ENCODE measurements at regions not wholly inside any gene's neighbourhood (a gene's known extent, or its start where the extent isn't known, plus 50 kb on each side); places are given as distances from the start of the nearest gene placed in this dataset.

GRCh38 chr4:116537828-116538227, 547.5 kb downstream of the TRAM1L1 start:
- TF ChIP-seq USF2 (IDR thresholded peaks at IDR 0.05; ENCODE audit: borderline replicate concordance, low read depth, low read length) = no peak
- TF ChIP-seq CTCF (IDR thresholded peaks at IDR 0.05) = no peak
- TF ChIP-seq MAX (IDR thresholded peaks at IDR 0.05; ENCODE audit: low read depth) = no peak
- no peak for TF ChIP-seq SMC3 (IDR thresholded peaks at IDR 0.05; ENCODE audit: low read depth, low read length)
- TF ChIP-seq RFX5 (IDR thresholded peaks at IDR 0.05; ENCODE audit: low read length) = no peak
- no peak for TF ChIP-seq MEF2A (IDR thresholded peaks at IDR 0.05; ENCODE audit: borderline replicate concordance, low read depth)
- no peak for TF ChIP-seq TAF1 (IDR thresholded peaks at IDR 0.05; ENCODE audit: borderline replicate concordance, low read depth, low read length)
- no peak for TF ChIP-seq POLR2AphosphoS5 (IDR thresholded peaks at IDR 0.05; ENCODE audit: low read depth, low read length)
- no peak for TF ChIP-seq RCOR1 (IDR thresholded peaks at IDR 0.05; ENCODE audit: low read length)
- TF ChIP-seq EZH2phosphoT487 (IDR thresholded peaks at IDR 0.05; ENCODE audit: borderline replicate concordance, low read depth) = no peak
- TF ChIP-seq FOSL2 (IDR thresholded peaks at IDR 0.05; ENCODE audit: borderline replicate concordance, low read depth) = no peak
- no peak for TF ChIP-seq NRF1 (IDR thresholded peaks at IDR 0.05; ENCODE audit: low read depth, low read length)
- no peak for TF ChIP-seq TEAD4 (IDR thresholded peaks at IDR 0.05; ENCODE audit: borderline replicate concordance, insufficient read depth)
